GM21447 (cell line): ENCODE measurements at regions not wholly inside any gene's neighbourhood (a gene's known extent, or its start where the extent isn't known, plus 50 kb on each side); places are given as distances from the start of the nearest gene placed in this dataset.
A peak's percentile ranks its signal among the peaks of the same experiment; 100 is the strongest.
"Not testable (repeated sequence)": the region's sequence is repeated elsewhere in the genome, so short reads cannot be mapped to it uniquely, and the experiment has no call there.

Experiments
- ATAC-seq: cut with Tn5 transposase; IDR thresholded peaks from one replicate; pipeline ENCODE4 v1.9.1; 2021; ENCODE audit not compliant: unreplicated experiment

- no peak for ATAC-seq
Observed at GRCh38 chr20:51131811-51132210, 108.9 kb upstream of the KCNG1 start.

- ATAC-seq, result no peak
Observed at GRCh38 chr20:51129147-51129776, 106.4 kb upstream of the KCNG1 start.

- peak; percentile 70 for ATAC-seq
Observed at GRCh38 chr20:51128198-51128597, 105.3 kb upstream of the KCNG1 start.

- no peak for ATAC-seq
Observed at GRCh38 chr20:51127713-51128112, 104.8 kb upstream of the KCNG1 start.

GRCh38 chr20:51126337-51126736, 103.4 kb upstream of the KCNG1 start:
- no peak for ATAC-seq

- no peak for ATAC-seq
Observed at GRCh38 chr20:51125780-51126179, 102.9 kb upstream of the KCNG1 start.

- ATAC-seq, result no peak
Observed at GRCh38 chr20:51125105-51125504, 102.2 kb upstream of the KCNG1 start.

- not testable (repeated sequence) for ATAC-seq
Observed at GRCh38 chr20:51123887-51124286, 101.0 kb upstream of the KCNG1 start.

GRCh38 chr20:51122931-51123658, 100.2 kb upstream of the KCNG1 start:
- no peak for ATAC-seq

GRCh38 chr20:51121901-51122412, 99.0 kb upstream of the KCNG1 start:
- no peak for ATAC-seq

- no peak for ATAC-seq
Observed at GRCh38 chr20:51121272-51121671, 98.4 kb upstream of the KCNG1 start.

- no peak for ATAC-seq
Observed at GRCh38 chr20:51120868-51121267, 98.0 kb upstream of the KCNG1 start.

GRCh38 chr20:51120438-51120837, 97.5 kb upstream of the KCNG1 start:
- ATAC-seq, result no peak

GRCh38 chr20:51119914-51120313, 97.0 kb upstream of the KCNG1 start:
- ATAC-seq, result no peak

- ATAC-seq, result no peak
Observed at GRCh38 chr20:51118985-51119527, 96.1 kb upstream of the KCNG1 start.

- ATAC-seq, result no peak
Observed at GRCh38 chr20:51118216-51118615, 95.3 kb upstream of the KCNG1 start.

- ATAC-seq, result no peak
Observed at GRCh38 chr20:51116765-51117686, 94.1 kb upstream of the KCNG1 start.

- no peak for ATAC-seq
Observed at GRCh38 chr20:51111290-51111689, 88.4 kb upstream of the KCNG1 start.

- no peak for ATAC-seq
Observed at GRCh38 chr20:51108638-51109363, 85.9 kb upstream of the KCNG1 start.

GRCh38 chr20:51106011-51106410, 83.1 kb upstream of the KCNG1 start:
- no peak for ATAC-seq
